ENCODE measurements at regions not wholly inside any gene's neighbourhood (a gene's known extent, or its start where the extent isn't known, plus 50 kb on each side); places are given as distances from the start of the nearest gene placed in this dataset.
"Not testable (repeated sequence)": the region's sequence is repeated elsewhere in the genome, so short reads cannot be mapped to it uniquely, and the experiment has no call there.

DNA sequence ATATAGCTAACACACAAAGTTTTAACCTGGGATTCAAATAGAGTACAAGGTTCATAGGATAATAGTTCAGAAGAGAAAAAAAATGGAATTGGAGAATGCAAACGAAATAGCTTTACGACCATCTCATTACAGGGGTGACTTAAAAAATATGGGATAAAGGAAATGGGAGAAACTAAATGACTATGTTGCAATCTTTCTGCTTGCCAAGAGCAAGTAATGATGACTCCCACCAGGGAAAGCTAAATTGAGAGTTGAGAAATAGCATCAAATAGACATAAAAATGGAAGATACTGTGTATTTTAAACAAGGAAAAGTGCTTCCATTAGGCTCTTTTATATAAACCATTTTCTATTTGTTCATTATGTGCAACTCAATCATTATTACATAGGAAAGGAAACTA lies 155.7 kb upstream of the ATXN7L3B start:
- no peak for DNase-seq (ENCODE audit: low spot score)

DNA sequence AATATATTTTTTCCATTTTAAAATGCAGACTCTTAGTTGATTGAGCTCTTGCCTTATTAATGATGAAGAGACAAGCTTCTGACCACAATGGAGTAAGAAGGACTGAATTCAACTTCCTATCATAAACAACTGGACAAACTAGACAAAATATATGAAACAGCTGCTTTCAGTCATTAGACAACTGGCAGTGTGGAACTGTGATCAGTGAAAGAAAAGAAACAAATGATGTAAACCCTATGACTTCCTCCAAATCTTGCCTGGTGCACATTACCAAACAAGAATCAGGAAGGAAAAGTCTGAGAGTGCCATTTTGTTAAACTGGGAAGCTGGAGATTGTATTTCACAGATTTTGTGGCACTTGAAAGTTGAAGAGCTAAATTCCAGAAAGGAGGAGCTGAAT lies 154.7 kb upstream of the ATXN7L3B start:
- DNase-seq (ENCODE audit: low spot score) = no peak

DNA sequence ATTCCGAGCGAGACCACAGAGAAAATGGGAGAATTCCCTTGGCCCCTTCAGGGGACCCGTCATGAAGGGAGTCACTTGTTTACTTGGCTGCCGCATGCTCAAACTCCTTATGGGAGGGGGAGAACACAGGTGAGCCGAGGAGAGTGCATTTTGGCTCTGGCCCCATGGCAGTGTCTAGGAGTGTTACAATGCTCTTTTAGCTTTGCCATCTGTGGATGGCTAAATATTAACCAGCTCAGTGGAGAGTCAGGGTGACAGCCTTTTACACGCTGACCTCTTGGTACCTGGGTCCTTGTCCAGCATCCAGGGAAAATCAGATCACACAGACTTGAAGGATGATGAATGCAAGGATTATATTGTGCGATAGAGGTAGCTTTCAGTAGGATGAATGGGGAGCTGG lies 146.4 kb upstream of the ATXN7L3B start:
- no peak for DNase-seq (ENCODE audit: low spot score)

DNA sequence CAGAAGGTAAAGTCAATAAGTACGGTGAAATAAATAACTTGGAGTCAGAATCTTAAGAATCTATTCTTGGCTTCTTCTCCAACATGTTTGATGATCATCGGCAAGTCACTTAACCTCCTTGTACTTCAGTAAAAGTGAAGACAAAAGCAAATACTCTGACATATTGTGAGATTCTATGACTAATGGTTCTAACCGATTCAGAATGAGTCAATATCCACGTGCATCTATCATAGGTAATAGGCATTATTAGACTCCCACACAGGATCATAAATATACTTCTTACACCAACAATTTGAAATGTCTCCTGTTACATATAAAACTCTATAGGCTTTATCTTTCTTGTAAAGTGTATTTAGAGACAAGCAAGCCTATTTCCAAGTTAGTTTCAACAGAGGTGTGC lies 144.4 kb upstream of the ATXN7L3B start:
- no peak for DNase-seq (ENCODE audit: low spot score)

- no peak for DNase-seq (ENCODE audit: low spot score)
Measured at GRCh38 chr12:74394647-74395046, 143.0 kb upstream of the ATXN7L3B start.

DNA sequence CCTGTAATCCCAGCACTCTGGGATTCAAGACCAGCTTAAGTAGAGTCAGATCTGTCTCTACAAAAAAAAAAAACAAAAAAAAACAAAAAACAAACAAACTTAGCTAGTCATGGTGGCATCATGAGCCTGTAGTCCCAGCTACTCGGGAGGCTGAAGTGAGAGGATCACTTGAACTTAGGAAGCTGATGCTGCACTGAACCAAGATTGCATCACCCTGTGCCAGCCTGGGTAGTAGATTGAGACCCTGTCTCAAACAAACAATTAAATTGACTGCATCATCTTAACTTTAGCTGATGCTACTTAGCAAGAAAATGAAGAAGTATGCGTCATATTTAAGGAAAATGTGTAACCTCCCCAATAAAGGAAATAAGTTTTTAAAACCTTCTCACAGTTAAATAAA lies 136.6 kb upstream of the ATXN7L3B start:
- DNase-seq (ENCODE audit: low spot score) = no peak

- no peak for DNase-seq (ENCODE audit: low spot score)
Measured at GRCh38 chr12:74401966-74402365, 135.7 kb upstream of the ATXN7L3B start.

DNA sequence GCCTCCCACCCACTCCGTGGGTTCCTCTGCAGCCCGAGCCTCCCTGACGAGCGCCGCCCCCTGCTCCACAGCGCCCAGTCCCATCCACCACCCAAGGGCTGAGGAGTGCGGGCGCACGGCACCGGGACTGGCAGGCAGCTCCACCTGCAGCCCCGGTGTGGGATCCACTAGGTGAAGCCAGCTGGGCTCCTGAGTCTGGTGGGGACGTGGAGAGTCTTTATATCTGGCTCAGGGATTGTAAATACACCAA lies 134.5 kb upstream of the ATXN7L3B start:
- DNase-seq (ENCODE audit: low spot score) = not testable (repeated sequence)

DNA sequence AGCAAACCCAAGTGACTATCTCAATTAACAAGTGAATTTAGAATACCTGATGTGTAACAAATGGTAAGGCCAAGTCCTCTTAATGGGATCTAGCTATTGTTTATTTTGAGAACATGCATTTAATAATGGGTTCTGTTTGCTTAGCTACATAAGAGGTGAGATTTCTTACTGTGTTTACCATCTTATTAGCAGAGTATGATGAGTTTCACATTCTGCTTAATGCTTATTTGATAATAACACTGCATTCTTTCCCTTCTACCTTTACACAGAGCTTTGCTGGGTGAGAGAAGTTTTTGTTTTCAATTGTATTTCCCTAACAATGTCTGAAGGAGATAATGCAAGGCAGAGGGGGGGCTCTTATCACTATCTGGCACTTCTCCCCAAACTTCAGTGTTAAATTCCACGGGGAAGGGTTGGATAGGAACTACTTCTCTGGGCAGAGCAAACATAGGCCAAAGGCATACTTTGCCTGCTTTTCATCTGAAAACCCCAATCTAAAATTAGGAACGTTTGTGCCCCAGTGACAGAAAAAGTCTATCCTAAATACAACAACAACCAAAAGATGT lies 129.0 kb upstream of the ATXN7L3B start:
- no peak for DNase-seq (ENCODE audit: low spot score)

- DNase-seq (ENCODE audit: low spot score) = peak; percentile 37
Measured at GRCh38 chr12:74412606-74413230, 124.9 kb upstream of the ATXN7L3B start.

DNA sequence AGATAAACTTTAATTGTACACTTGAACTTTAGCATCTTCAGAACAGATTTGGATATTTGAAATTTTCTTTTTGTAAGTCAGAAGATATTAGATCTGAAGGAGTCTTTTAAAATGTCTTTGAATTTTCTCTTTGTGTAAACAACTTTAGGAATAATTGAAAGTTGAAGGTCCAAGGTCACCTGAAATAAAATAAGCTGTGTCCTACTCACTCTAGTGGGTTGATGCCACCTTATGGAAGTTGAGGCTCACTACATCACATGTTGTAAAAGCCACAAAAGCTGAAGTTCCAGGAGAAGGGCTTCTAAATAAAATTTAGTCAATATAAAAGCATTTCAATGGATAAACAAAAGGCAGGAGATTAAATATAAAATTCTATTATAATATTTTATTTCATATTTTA lies 122.0 kb upstream of the ATXN7L3B start:
- DNase-seq (ENCODE audit: low spot score) = peak; percentile 21

- no peak for DNase-seq (ENCODE audit: low spot score)
Measured at GRCh38 chr12:74418573-74418972, 119.1 kb upstream of the ATXN7L3B start.

GRCh38 chr12:74424778-74425177 lies 112.9 kb upstream of the ATXN7L3B start:
- DNase-seq (ENCODE audit: low spot score) = no peak

DNA sequence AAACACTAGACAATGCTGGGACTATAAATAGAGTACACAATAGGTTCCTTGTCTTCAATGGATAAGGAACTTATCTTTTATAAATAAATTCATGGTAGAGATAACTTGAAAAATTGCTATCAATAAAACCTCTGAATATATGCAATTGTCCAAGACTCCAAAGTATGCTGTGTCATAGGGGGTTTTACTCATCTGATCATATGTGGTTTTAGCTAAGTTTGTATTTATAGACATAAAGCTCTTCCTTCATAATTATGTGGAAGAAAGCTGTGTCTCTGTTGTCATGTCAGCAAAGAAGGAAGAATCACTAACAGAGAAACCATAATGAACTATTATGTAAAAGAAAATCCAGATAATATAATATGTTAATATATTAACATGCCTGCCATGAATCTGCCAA lies 111.5 kb upstream of the ATXN7L3B start:
- DNase-seq (ENCODE audit: low spot score) = no peak

DNA sequence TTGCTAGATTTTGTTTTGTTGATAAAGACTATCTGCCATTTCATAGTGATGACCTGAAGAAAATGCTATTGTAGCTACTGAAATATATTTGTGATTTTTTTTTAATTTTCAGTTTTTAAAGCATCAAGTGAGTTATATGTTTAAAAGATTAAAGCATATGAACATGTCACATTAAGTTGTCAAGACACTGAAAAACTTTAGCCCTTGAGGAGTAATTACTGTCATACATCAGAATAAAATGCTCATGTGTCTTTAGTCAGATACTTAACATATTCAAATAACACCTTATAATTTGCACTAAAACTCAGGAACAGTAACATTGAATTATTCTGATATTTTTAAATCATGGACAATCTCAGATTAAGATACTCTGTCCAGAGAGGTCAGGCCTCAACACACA lies 108.1 kb upstream of the ATXN7L3B start:
- no peak for DNase-seq (ENCODE audit: low spot score)

- DNase-seq (ENCODE audit: low spot score) = no peak
Measured at GRCh38 chr12:74431801-74432200, 105.8 kb upstream of the ATXN7L3B start.

DNA sequence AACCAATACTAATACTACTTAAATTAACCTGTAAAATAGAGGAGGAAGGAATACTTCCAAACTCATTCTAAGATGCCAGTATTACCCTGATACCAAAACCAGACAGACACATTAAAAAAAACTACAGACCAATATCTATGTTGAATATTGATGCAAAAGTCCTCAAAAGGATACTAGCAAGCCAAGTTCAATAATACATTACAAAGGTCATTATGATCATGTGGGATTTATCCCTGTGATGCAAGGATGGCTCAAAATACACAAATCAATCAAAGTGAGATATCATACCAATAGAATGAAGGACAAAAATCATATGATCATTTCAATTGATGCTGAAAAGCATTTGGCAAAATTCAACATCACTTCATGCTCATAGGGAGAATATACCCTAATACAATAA lies 97.2 kb upstream of the ATXN7L3B start:
- DNase-seq (ENCODE audit: low spot score) = no peak

DNA sequence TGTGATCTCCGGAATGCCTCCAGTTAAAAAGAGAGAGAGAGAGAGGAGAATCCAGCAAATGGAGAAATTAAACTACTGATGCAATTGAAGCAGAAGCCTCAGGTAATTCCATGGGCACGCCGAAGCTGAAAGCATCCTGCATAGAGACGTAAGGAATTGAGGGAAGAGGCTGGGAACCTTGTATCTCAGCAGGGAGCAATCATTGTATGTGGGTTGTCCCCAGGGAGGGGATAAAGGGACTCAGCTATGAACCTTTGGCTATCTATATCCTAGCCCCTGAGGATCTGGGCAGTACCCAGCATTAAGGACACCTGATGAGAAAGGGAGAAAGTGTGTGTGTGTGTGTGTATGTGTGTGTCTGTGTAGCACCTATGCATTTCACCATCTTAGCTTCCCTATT lies 95.8 kb upstream of the ATXN7L3B start:
- DNase-seq (ENCODE audit: low spot score) = no peak

DNA sequence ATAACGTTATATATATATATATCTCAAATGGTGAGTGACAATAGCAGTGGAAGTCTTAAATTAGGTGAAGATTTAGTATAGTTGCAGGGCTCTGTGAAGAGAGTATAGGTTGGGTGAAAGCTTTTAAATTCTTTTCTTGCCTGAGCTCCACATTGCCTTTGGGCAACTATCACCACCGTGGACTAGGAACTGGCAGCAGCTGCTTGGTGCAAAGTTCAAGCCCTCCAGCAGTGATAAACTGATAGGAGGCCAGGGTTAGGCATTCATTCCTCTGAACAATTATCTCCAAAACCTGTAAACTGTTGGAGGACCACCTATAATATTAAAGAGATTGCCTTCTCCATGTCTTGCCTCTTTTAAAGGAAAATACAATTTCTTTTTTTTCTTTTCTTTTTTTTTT lies 91.2 kb upstream of the ATXN7L3B start:
- no peak for DNase-seq (ENCODE audit: low spot score)

- DNase-seq (ENCODE audit: low spot score) = no peak
Measured at GRCh38 chr12:74449872-74450271, 87.8 kb upstream of the ATXN7L3B start.

DNA sequence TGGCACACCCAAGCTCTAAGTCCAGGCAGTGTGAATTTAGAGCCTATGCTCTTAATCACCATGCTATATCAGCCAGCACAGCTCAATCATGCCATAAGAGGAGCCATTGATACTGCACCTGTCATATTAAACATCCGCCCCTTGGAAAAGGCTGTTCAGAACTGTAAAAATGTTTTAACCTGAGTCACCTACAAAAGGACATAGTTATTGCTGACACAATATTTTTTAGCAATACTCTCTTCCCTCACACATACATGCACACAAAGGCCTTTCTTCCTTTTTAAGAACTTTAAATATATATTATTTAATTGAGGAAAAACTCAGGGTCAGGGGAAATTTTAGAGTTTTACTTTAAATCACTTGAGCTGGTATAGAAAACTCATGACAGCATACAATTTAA lies 83.5 kb upstream of the ATXN7L3B start:
- DNase-seq (ENCODE audit: low spot score) = no peak

DNA sequence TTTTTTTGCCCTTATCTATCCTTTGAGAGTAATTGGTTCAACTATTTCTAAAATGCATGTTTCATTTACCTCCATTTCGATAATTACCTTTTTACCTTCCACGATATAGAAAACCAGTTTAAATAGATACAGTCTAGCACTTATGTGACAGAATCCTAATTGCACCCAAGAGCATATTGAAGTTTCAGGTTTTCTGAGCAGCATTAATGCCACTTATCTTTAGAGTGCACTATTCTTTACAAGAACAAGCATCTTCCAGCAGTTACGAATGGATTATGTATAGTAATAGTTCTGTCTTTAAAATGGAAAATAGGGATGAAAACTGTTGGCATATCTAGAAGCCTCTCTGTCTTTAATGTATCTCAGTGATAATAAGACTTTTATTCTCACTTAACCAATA lies 82.2 kb upstream of the ATXN7L3B start:
- DNase-seq (ENCODE audit: low spot score) = no peak

DNA sequence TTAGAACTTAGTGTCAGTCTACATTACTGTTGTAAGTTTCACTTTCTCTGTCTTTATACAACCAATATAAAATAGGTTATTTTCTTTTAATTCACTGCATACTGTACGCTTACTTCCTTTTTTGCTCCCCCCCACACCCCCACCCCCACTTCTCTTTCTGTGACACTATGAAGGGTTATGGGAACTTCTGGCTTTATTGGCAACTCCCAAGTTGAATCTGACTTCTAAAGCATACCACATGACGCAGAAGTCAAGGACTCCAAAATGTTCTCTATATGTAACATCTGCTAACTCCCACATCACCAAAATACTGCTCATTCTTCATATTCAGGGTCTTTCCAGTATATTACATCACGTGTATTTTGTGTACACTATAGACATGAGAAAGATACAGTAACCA lies 81.2 kb upstream of the ATXN7L3B start:
- no peak for DNase-seq (ENCODE audit: low spot score)

- DNase-seq (ENCODE audit: low spot score) = no peak
Measured at GRCh38 chr12:74468401-74468800, 69.2 kb upstream of the ATXN7L3B start.

DNA sequence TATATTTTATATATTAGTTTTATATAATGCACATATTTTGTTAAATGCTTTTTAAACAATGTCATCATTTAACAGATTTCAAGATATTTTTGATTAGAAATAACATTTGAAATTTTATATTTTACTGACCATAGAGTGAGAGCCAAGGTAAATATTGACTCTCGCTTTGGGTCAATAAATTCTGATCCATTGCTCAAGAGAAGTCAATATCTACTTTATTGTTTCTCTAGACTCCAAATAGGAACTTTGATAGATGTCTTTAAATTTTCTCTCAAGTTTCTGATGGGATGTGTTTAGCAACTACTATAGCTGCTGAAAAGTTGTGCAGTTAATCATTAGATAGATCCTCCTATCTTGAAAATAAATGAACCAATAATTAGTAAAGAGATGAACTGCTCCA lies 61.4 kb upstream of the ATXN7L3B start:
- no peak for DNase-seq (ENCODE audit: low spot score)
